Stimulated activated CD8-positive, alpha-beta memory T cell treated with anti-CD3 and anti-CD28 coated beads, Interleukin-7, amount 100 ng/mL, for 48 hours (primary cell): ENCODE measurements at regions not wholly inside any gene's neighbourhood (a gene's known extent, or its start where the extent isn't known, plus 50 kb on each side); places are given as distances from the start of the nearest gene placed in this dataset.

Source experiments
- DNase-seq, 2 donors: peaks; one replicate each; pipeline ENCODE4 v3.0.0-alpha.2; 2020; ENCODE audit warnings: low read depth in 1 of 2; ENCODE audit errors: extremely low read depth in 1 of 2

GRCh38 chr3:104746056-104746455 lies 620.7 kb upstream of the ALCAM start:
- DNase-seq: no peak

GRCh38 chr3:104750581-104750980 lies 616.1 kb upstream of the ALCAM start:
- no peak for DNase-seq

- no peak for DNase-seq
These were observed 610.9 kb upstream of the ALCAM start for GRCh38 chr3:104755791-104756190.

- DNase-seq: no peak
These were observed 603.7 kb upstream of the ALCAM start for GRCh38 chr3:104763007-104763406.

GRCh38 chr3:104764496-104764895 lies 602.2 kb upstream of the ALCAM start:
- DNase-seq: no peak

GRCh38 chr3:104768886-104769285 lies 597.8 kb upstream of the ALCAM start:
- no peak for DNase-seq

GRCh38 chr3:104779324-104779723 lies 587.4 kb upstream of the ALCAM start:
- DNase-seq: no peak

GRCh38 chr3:104781112-104781511 lies 585.6 kb upstream of the ALCAM start:
- DNase-seq: no peak

GRCh38 chr3:104785947-104786346 lies 580.8 kb upstream of the ALCAM start:
- DNase-seq: no peak

GRCh38 chr3:104787306-104787705 lies 579.4 kb upstream of the ALCAM start:
- no peak for DNase-seq

- DNase-seq: no peak
These were observed 577.9 kb upstream of the ALCAM start for GRCh38 chr3:104788807-104789206.

- DNase-seq: no peak
These were observed 575.4 kb upstream of the ALCAM start for GRCh38 chr3:104791331-104791730.

GRCh38 chr3:104796556-104796955 lies 570.2 kb upstream of the ALCAM start:
- DNase-seq: no peak

GRCh38 chr3:104805042-104805441 lies 561.7 kb upstream of the ALCAM start:
- no peak for DNase-seq

GRCh38 chr3:104805508-104805907 lies 561.2 kb upstream of the ALCAM start:
- no peak for DNase-seq

GRCh38 chr3:104810896-104811295 lies 555.8 kb upstream of the ALCAM start:
- no peak for DNase-seq

GRCh38 chr3:104816008-104816407 lies 550.7 kb upstream of the ALCAM start:
- no peak for DNase-seq

- DNase-seq: no peak
These were observed 550.0 kb upstream of the ALCAM start for GRCh38 chr3:104816716-104817115.

- no peak for DNase-seq
These were observed 547.4 kb upstream of the ALCAM start for GRCh38 chr3:104819333-104819732.

GRCh38 chr3:104820959-104821358 lies 545.8 kb upstream of the ALCAM start:
- no peak for DNase-seq

GRCh38 chr3:104825116-104825515 lies 541.6 kb upstream of the ALCAM start:
- no peak for DNase-seq

GRCh38 chr3:104831071-104831470 lies 535.6 kb upstream of the ALCAM start:
- DNase-seq: no peak

- DNase-seq: no peak
These were observed 534.2 kb upstream of the ALCAM start for GRCh38 chr3:104832530-104832929.

- no peak for DNase-seq
These were observed 531.3 kb upstream of the ALCAM start for GRCh38 chr3:104835376-104835775.
